GM20000 (cell line): ENCODE measurements at regions not wholly inside any gene's neighbourhood (a gene's known extent, or its start where the extent isn't known, plus 50 kb on each side); places are given as distances from the start of the nearest gene placed in this dataset.

Experiments
- DNase-seq: peaks from one replicate; pipeline ENCODE4 v3.0.0; 2012; ENCODE audit warnings: low spot score
- TF ChIP-seq, protein P1 (sequence below): IDR thresholded peaks from 2 replicates; pipeline ENCODE4 v1.5.1; 2012; ENCODE audit warnings: mild to moderate bottlenecking, control low read depth; ENCODE audit errors: extremely low read depth, missing control alignments

GRCh38 chr5:173742432-173742816, 126.0 kb upstream of the BOD1 start:
- DNase-seq: peak; percentile 81
- TF ChIP-seq, protein P1, sequence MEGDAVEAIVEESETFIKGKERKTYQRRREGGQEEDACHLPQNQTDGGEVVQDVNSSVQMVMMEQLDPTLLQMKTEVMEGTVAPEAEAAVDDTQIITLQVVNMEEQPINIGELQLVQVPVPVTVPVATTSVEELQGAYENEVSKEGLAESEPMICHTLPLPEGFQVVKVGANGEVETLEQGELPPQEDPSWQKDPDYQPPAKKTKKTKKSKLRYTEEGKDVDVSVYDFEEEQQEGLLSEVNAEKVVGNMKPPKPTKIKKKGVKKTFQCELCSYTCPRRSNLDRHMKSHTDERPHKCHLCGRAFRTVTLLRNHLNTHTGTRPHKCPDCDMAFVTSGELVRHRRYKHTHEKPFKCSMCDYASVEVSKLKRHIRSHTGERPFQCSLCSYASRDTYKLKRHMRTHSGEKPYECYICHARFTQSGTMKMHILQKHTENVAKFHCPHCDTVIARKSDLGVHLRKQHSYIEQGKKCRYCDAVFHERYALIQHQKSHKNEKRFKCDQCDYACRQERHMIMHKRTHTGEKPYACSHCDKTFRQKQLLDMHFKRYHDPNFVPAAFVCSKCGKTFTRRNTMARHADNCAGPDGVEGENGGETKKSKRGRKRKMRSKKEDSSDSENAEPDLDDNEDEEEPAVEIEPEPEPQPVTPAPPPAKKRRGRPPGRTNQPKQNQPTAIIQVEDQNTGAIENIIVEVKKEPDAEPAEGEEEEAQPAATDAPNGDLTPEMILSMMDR: no peak

DNA sequence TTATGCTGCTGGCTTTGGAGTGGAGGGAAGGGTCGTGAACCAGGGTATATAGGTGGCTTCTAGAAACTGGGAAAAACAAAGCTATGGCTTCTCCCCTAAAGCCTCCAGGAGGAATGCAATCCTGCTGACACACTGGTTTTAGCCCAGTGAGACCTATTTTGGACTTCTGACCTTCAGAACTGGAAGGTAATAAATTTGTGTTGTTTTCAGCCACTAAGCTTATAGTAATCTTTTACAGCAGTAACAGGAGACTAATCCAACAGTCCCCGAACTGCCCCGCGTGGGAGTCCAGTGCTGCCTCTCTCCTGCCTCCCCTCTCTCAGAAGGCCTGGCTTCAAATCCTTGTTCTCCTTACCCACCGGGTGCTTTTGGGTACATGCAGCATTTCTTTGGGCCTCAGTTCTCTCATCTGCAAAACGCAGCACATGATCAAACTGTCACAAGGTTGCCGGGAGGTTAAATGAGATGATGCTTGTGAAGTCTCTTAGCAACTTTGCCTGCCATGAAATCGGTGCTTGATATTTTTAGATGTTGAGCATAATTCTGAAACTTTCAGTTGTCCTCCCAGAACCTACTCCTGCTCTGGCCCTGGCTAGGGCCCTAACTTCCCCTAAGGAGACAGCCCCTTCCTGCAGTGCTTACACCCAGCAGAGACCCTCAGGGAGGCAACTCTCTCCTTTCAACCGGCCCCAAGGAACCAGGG, 127.3 kb upstream of the BOD1 start:
- DNase-seq: peak; percentile 52
- TF ChIP-seq, protein P1: no peak

DNA sequence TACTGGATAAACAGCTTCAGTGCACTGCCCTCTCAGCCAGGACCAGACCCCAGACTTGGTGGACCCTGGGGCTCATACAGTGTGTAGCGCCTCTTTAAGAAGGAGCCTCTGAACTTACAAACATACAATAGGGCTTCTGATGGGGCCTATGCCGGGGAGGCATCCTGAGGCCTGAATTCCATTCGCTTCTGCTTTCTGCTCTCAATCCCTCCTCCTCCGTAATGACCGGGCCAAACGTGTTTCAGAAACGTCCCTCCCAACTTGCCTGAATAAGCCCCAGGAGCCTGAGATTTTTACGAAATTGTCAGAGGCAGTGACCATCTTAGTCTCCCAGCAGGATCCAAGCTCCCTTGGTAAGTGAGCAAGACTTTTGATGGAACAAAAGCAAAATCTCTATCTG, 128.1 kb upstream of the BOD1 start:
- no peak for DNase-seq
- TF ChIP-seq, protein P1: no peak

GRCh38 chr5:173745123-173745522, 128.7 kb upstream of the BOD1 start:
- TF ChIP-seq, protein P1: no peak
- no peak for DNase-seq

GRCh38 chr5:173745557-173745956, 129.1 kb upstream of the BOD1 start:
- no peak for DNase-seq

DNA sequence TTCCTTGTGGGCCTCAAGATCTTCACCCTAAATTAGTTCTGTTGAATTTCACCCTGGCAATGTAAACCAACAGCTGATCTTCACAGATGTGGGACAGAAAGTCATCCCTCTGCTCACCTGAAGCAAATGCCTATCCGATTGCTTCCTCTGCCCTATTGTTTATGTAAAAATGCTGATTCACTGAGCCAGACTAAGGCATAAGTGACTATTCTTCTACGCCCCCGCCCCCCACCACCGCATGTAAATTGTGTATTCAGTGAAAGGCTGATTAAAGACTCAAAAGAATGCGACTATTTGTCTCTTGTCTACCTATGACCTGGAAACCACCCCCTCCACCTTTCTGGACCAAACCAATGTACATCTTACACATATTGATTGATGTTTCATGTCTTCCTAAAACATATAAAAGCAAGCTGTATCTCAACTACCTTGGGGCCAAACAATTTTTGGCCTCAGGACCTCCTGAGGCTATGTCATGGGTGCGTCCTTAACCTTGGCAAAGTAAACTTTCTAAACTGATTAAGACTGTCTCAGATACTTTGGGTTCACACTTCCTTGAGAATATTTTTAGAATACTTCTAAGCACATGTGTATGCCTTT, 129.7 kb upstream of the BOD1 start:
- no peak for DNase-seq
- TF ChIP-seq, protein P1: no peak

More at GRCh38 chr5:173745557-173745956, 129.1 kb upstream of the BOD1 start:
- TF ChIP-seq, protein P1: no peak

DNA sequence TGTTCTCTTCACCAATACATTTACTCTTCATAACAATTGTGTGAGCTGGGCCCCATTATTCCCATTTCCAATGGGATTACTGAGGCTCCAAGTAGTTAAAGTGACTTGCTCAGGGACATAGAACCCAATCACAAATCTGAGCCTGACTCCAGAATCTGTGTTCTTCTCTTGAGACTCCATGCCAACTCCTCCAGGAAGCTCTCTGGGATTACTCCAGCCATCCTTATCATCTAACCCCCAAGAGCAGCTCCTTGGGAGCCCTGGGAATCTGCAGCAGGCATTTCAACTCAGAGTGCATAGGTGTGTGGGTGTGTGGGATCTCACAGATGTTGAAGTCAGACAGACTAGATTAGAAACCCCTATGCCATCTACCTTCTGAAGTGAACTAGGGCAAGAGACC, 131.4 kb upstream of the BOD1 start:
- DNase-seq: no peak
- TF ChIP-seq, protein P1: no peak
